Head of caudate nucleus (tissue), 42 donors: ENCODE measurements at regions not wholly inside any gene's neighbourhood (a gene's known extent, or its start where the extent isn't known, plus 50 kb on each side); places are given as distances from the start of the nearest gene placed in this dataset.

Source experiments
- DNase-seq, 42 donors: peaks; one replicate each; pipeline versions ENCODE4 v3.0.0 to v3.0.0-alpha.2; 2020 to 2021; ENCODE audit warnings: mixed read lengths in 7 of 42
- intact Hi-C: fragments of 100-400 bp; cut with DNase I; formaldehyde crosslinking; loops from one replicate; pipeline ENCODE4 v1.15.0; 2022

GRCh38 chr18:75521816-75522215 lies 94.3 kb upstream of the SMIM21 start:
- DNase-seq: peak in 18 of 42 donors; percentile 4 to 63 (median 22)
- intact Hi-C loops: no loop called here

GRCh38 chr18:75518007-75518406 lies 90.5 kb upstream of the SMIM21 start:
- intact Hi-C loops: no loop called here
- DNase-seq: no peak

- intact Hi-C loops: no loop called here
- no peak for DNase-seq
These were observed 89.8 kb upstream of the SMIM21 start for GRCh38 chr18:75517286-75517685.

- no peak for DNase-seq
- intact Hi-C loops: no loop called here
These were observed 80.1 kb upstream of the SMIM21 start for GRCh38 chr18:75507636-75508035.

GRCh38 chr18:75506913-75507312 lies 79.4 kb upstream of the SMIM21 start:
- DNase-seq: no peak
- intact Hi-C loops: no loop called here

- intact Hi-C loops: no loop called here
- DNase-seq: no peak
These were observed 77.0 kb upstream of the SMIM21 start for GRCh38 chr18:75504469-75504868.

GRCh38 chr18:75503615-75504014 lies 76.1 kb upstream of the SMIM21 start:
- intact Hi-C loops: no loop called here
- no peak for DNase-seq

- intact Hi-C loops: no loop called here
- no peak for DNase-seq
These were observed 74.8 kb upstream of the SMIM21 start for GRCh38 chr18:75502286-75502685.

- intact Hi-C loops: no loop called here
- DNase-seq: no peak
These were observed 73.0 kb upstream of the SMIM21 start for GRCh38 chr18:75500545-75500944.

- no peak for DNase-seq
- intact Hi-C loops: no loop called here
These were observed 70.2 kb upstream of the SMIM21 start for GRCh38 chr18:75497576-75498235.

- DNase-seq: no peak
- intact Hi-C loops: no loop called here
These were observed 68.6 kb upstream of the SMIM21 start for GRCh38 chr18:75496151-75496550.

- DNase-seq: no peak
- intact Hi-C loops: no loop called here
These were observed 65.3 kb upstream of the SMIM21 start for GRCh38 chr18:75492852-75493251.

GRCh38 chr18:75491361-75491760 lies 63.9 kb upstream of the SMIM21 start:
- no peak for DNase-seq
- intact Hi-C loops: no loop called here

- intact Hi-C loops: no loop called here
- DNase-seq: peak in 7 of 42 donors; percentile 6 to 42 (median 11)
These were observed 62.1 kb upstream of the SMIM21 start for GRCh38 chr18:75489493-75490190.

- DNase-seq: no peak
- intact Hi-C loops: no loop called here
These were observed 56.2 kb upstream of the SMIM21 start for GRCh38 chr18:75483662-75484061.

- no peak for DNase-seq
- intact Hi-C loops: no loop called here
These were observed 55.4 kb upstream of the SMIM21 start for GRCh38 chr18:75482880-75483279.

GRCh38 chr18:75480487-75480886 lies 53.0 kb upstream of the SMIM21 start:
- intact Hi-C loops: no loop called here

GRCh38 chr18:75478996-75479880 lies 51.7 kb upstream of the SMIM21 start:
- intact Hi-C loops: loop anchor here (10.0 kb wide), 1 partner anchor 824 kb away; no protein-coding TSS in a partner anchor
- DNase-seq: peak in 41 of 42 donors; percentile 23 to 88 (median 61)

More at GRCh38 chr18:75480487-75480886, 53.0 kb upstream of the SMIM21 start:
- no peak for DNase-seq

GRCh38 chr18:75477900-75478299 lies 50.4 kb upstream of the SMIM21 start:
- intact Hi-C loops: loop anchor here (10.0 kb wide), 1 partner anchor 823 kb away; no protein-coding TSS in a partner anchor
- no peak for DNase-seq
